T-cell (primary cell): ENCODE measurements at regions not wholly inside any gene's neighbourhood (a gene's known extent, or its start where the extent isn't known, plus 50 kb on each side); places are given as distances from the start of the nearest gene placed in this dataset.

Experiments used
- ATAC-seq, 4 experiments: fragments of 200-7000 bp in 3 of 4; fragments of 150-1000 bp in 1 of 4; cut with Tn5 transposase; replicated peaks in 1 of 4; 1 replicate in 3 of 4; 2 replicates in 1 of 4; pipeline ENCODE4 v1.10.0; 2021; ENCODE audit warnings: moderate library complexity in 3 of 4, mild to moderate bottlenecking in 2 of 4, moderate number of reproducible peaks in 1 of 4
- CTCF ChIA-PET, 2 donors: fragments of 300-600 bp; sonication (Branson Sonifier 250); formaldehyde crosslinking; loops; one replicate each; lab custom pipeline; 2022; ENCODE audit warnings: antibody characterized with exemption in 2 of 2; lab: Charles Lee
- POLR2A ChIA-PET, 2 donors: fragments of 300-600 bp; sonication (Branson Sonifier 250); formaldehyde crosslinking; loops; one replicate each; lab custom pipeline; 2022; ENCODE audit warnings: antibody characterized with exemption in 2 of 2; lab: Charles Lee
- DNase-seq, 35 experiments: peaks; one replicate each; pipeline versions ENCODE4 v3.0.0 to v3.0.0-alpha.2; 2013 to 2023
- H3K27ac ChIP-seq: one replicate; pipeline ENCODE4 v1.5.1; 2013; ENCODE audit warnings: low read length
- H3K27me3 ChIP-seq, 2 experiments: replicated peaks in 1 of 2; 1 replicate in 1 of 2; 2 replicates in 1 of 2; pipeline versions ENCODE4 v1.6.1 to v1.7.0; 2013; ENCODE audit warnings: low read length in 1 of 2, mixed read lengths in 1 of 2; ENCODE audit not compliant: control insufficient read depth in 2 of 2, insufficient read depth in 2 of 2; ENCODE audit errors: extremely low read depth in 1 of 2
- H3K36me3 ChIP-seq, 2 donors: 1 replicate in 1 of 2; 2 replicates in 1 of 2; pipeline versions ENCODE4 v1.6.1 to v1.7.0; 2013; ENCODE audit warnings: low read length in 1 of 2; ENCODE audit not compliant: control insufficient read depth in 2 of 2, insufficient read depth in 1 of 2; ENCODE audit errors: extremely low read depth in 1 of 2
- H3K4me1 ChIP-seq, 2 experiments: 1 replicate in 1 of 2; 2 replicates in 1 of 2; pipeline versions ENCODE4 v1.6.1 to v1.7.0; 2013; ENCODE audit warnings: low read length in 2 of 2, mixed read lengths in 1 of 2; ENCODE audit not compliant: insufficient read depth in 2 of 2, control insufficient read depth in 1 of 2; ENCODE audit errors: extremely low read depth in 1 of 2
- H3K4me3 ChIP-seq, 2 donors: 1 replicate in 1 of 2; 2 replicates in 1 of 2; pipeline versions ENCODE4 v1.5.1 to v1.7.0; 2013; ENCODE audit warnings: mild to moderate bottlenecking in 2 of 2, low read length in 1 of 2, moderate library complexity in 1 of 2; ENCODE audit not compliant: control insufficient read depth in 1 of 2; ENCODE audit errors: extremely low read depth in 1 of 2
- H3K9me3 ChIP-seq: 2 replicates; pipeline ENCODE4 v1.7.0; 2013
- H3K27ac Mint-ChIP-seq, 2 donors: one replicate each; pipeline ENCODE4 v1.8.0; 2020 to 2021; ENCODE audit warnings: mild to moderate bottlenecking in 2 of 2, mixed read lengths in 2 of 2
- H3K27me3 Mint-ChIP-seq, 2 donors: one replicate each; pipeline ENCODE4 v1.8.0; 2021 to 2022; ENCODE audit warnings: mixed read lengths in 2 of 2
- H3K36me3 Mint-ChIP-seq: one replicate; pipeline ENCODE4 v1.8.0; 2021; ENCODE audit warnings: mixed read lengths
- H3K4me1 Mint-ChIP-seq, 3 donors: one replicate each; pipeline ENCODE4 v1.8.0; 2020 to 2022; ENCODE audit warnings: mixed read lengths in 3 of 3, mild to moderate bottlenecking in 1 of 3
- H3K4me3 Mint-ChIP-seq, 3 donors: one replicate each; pipeline ENCODE4 v1.8.0; 2020 to 2022; ENCODE audit warnings: mild to moderate bottlenecking in 3 of 3, mixed read lengths in 3 of 3, moderate library complexity in 3 of 3
- H3K9me3 Mint-ChIP-seq, 3 donors: one replicate each; pipeline ENCODE4 v1.8.0; 2020 to 2022; ENCODE audit warnings: mixed read lengths in 3 of 3
- WGBS: methylation state at CpG from one replicate; pipeline ENCODE4 v1.1.5; 2013; ENCODE audit warnings: missing lambda C conversion rate; ENCODE audit not compliant: insufficient coverage; 5-methylcytosine and 5-hydroxymethylcytosine counted together

DNA sequence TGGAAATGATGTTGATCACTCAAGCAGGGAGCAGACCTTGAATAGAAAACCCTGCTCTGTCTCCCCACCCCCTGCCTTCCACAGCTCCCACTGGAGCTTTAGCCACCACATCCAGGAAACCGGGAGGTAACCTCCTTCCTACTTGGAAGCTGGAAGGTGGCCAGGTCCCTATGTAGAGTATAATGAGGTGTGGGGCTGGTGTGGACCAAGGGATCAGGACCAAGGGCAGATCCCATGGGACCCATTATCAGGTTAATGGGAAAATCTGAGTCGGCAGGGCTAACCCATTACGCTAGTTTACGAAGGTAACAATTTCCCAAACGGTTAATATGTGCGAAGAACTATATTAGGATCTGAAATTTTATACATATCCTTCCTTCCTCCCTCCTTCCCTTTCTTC is 321.9 kb downstream of the MIAT start:
- no peak for DNase-seq
- CTCF ChIA-PET, result no interaction called here
- H3K9me3 ChIP-seq, result no peaks in the 10 kb centered on the region

DNA sequence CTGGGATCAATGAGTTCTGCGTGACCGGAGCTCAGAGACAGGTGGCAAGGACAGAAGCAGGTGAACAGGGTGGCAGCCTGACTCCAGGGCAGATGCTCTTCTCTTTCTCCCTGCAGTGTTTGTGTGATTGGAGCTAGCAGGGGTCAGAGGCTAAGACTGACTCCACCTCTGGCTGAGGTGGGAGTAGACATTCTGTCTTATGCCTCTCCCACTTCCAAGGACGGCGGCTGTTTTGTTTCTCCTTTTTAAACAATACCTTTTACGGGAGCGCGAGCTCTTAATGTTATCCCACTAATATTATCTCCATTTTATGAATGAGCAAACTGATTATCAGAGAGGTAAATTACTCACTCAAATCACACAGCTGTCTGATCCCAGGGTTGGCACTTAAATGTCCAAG is 323.7 kb downstream of the MIAT start:
- Histone ChIP-seq H3K36me3 (no peaks in the 10 kb centered on the region), H3K27ac (no peak overlapping the region), H3K4me1 (no peaks in the 10 kb centered on the region), H3K4me3 (no peak overlapping the region), H3K27me3 (peaks cover 3 to 4% of the 10 kb centered on the region in 2 experiments), H3K9me3 (no peaks in the 10 kb centered on the region)
- no peak for DNase-seq
- CTCF ChIA-PET, result no interaction called here
- Mint-ChIP-seq H3K4me1 (no peaks in the 10 kb centered on the region), H3K27ac (no peak overlapping the region), H3K27me3 (peaks cover 3 to 18% of the 10 kb centered on the region in 2 donors), H3K36me3 (no peaks in the 10 kb centered on the region), H3K4me3 (no peak overlapping the region), H3K9me3 (no peaks in the 10 kb centered on the region)
- POLR2A ChIA-PET, result no interaction called here
- WGBS, result 100% methylated on average over 2 of the region's 7 CpGs
- no peak for ATAC-seq

More for the DNA sequence above, 321.9 kb downstream of the MIAT start:
- no peaks in the 10 kb centered on the region for H3K9me3 Mint-ChIP-seq
- 83% methylated on average over 2 of the region's 6 CpGs for WGBS
- H3K36me3 ChIP-seq, result no peaks in the 10 kb centered on the region
- H3K4me3 Mint-ChIP-seq, result no peak overlapping the region
- no peak overlapping the region for H3K4me3 ChIP-seq
- H3K27me3 Mint-ChIP-seq, result peaks cover 0 to 10% of the 10 kb centered on the region in 2 donors
- POLR2A ChIA-PET, result no interaction called here
- peaks cover 2 to 3% of the 10 kb centered on the region in 2 experiments for H3K27me3 ChIP-seq
- H3K4me1 ChIP-seq, result no peaks in the 10 kb centered on the region
- H3K36me3 Mint-ChIP-seq, result no peaks in the 10 kb centered on the region
- ATAC-seq, result no peak
- no peak overlapping the region for H3K27ac ChIP-seq
- H3K4me1 Mint-ChIP-seq, result no peaks in the 10 kb centered on the region
- no peak overlapping the region for H3K27ac Mint-ChIP-seq

DNA sequence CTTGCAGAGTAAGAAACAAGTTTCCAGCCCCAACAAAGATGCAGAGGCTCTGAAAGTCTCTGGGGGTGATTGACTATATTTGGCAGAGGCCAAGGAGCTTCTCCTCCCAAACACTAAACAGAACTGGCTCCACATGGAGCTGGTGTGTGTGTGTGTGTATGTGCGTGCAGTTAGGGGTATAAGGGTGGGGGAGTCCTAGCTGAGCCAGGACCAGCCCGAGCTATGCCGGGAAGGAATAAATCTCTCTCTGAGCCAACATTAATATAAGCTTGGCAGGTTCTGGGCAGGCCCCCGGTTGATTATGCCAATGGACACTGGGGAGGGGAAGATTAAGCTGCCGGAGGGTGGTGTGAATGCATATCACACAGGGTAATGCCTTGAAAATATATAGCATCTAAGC is 324.2 kb downstream of the MIAT start:
- 100% methylated on average over 1 of the region's 5 CpGs for WGBS
- POLR2A ChIA-PET, result no interaction called here

DNA sequence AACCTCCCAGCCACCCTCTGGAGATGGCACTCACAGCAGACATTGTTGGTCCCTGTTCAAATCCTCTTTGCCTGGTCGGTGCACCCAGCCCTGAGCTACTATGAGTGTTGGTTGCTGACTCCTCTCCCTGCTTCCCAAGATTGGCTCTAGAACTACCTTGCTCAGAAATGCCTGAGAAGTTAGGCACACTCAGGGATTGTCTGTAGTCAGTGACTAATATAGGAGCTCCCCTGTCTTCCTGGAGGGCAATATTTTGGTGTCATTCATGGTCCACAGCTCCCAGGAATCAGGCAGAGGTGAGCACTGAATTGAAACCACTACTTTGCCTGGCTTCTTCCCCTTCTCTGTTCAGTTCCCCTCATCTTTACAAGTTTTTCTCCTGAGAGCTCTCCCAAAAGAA is 325.9 kb downstream of the MIAT start:
- CTCF ChIA-PET, result no interaction called here
- no peaks in the 10 kb centered on the region for H3K4me1 Mint-ChIP-seq
- H3K9me3 Mint-ChIP-seq, result no peaks in the 10 kb centered on the region
- no peaks in the 10 kb centered on the region for H3K9me3 ChIP-seq
- no peak overlapping the region for H3K27ac ChIP-seq
- ATAC-seq (no peak), DNase-seq (no peak)
- WGBS, result no CpG with 5 or more reads among the region's 1 CpG
- H3K36me3 ChIP-seq, result no peaks in the 10 kb centered on the region
- H3K36me3 Mint-ChIP-seq, result no peaks in the 10 kb centered on the region
- peaks cover 3 to 18% of the 10 kb centered on the region in 2 donors for H3K27me3 Mint-ChIP-seq
- H3K4me3 ChIP-seq, result no peak overlapping the region
- POLR2A ChIA-PET, result no interaction called here
- H3K27me3 ChIP-seq, result peaks cover 0 to 2% of the 10 kb centered on the region in 2 experiments
- H3K4me1 ChIP-seq, result no peaks in the 10 kb centered on the region
- H3K27ac Mint-ChIP-seq, result no peak overlapping the region
- no peak overlapping the region for H3K4me3 Mint-ChIP-seq

More for the DNA sequence above, 324.2 kb downstream of the MIAT start:
- Mint-ChIP-seq H3K27me3 (peaks cover 3 to 18% of the 10 kb centered on the region in 2 donors), H3K36me3 (no peaks in the 10 kb centered on the region), H3K9me3 (no peaks in the 10 kb centered on the region), H3K4me1 (no peaks in the 10 kb centered on the region), H3K4me3 (no peak overlapping the region), H3K27ac (no peak overlapping the region)
- Histone ChIP-seq H3K4me3 (no peak overlapping the region), H3K36me3 (no peaks in the 10 kb centered on the region), H3K27me3 (peaks cover 3 to 4% of the 10 kb centered on the region in 2 experiments), H3K4me1 (no peaks in the 10 kb centered on the region), H3K9me3 (no peaks in the 10 kb centered on the region), H3K27ac (no peak overlapping the region)
- DNase-seq (no peak), ATAC-seq (no peak)
- CTCF ChIA-PET, result no interaction called here

DNA sequence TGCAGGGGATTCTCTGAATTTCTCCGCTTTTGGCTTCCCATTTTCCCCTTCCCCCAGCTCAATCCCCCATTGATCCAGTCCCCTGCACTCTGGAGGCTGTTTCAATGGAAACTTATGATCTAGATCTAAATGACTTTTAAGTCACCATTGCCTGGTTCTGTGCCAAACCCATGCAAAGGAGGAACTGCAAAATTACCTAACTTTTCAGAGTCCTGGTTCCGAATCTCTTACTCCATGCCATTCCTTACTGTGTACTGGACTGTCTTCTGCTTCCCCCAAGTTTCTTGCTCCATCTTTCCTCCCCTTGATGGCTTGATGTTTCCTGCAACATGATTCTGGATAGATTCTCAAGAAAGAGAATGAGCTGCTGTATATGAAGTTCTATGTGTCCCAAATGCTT is 327.8 kb downstream of the MIAT start:
- POLR2A ChIA-PET, result no interaction called here
- 60% methylated on average over 2 of the region's 2 CpGs for WGBS
- H3K4me1 Mint-ChIP-seq, result no peaks in the 10 kb centered on the region
- H3K36me3 Mint-ChIP-seq, result no peaks in the 10 kb centered on the region
- Histone ChIP-seq H3K36me3 (no peaks in the 10 kb centered on the region), H3K4me1 (no peaks in the 10 kb centered on the region), H3K4me3 (no peak overlapping the region), H3K9me3 (no peaks in the 10 kb centered on the region), H3K27ac (no peak overlapping the region), H3K27me3 (peaks cover 0 to 2% of the 10 kb centered on the region in 2 experiments)
- CTCF ChIA-PET, result no interaction called here
- ATAC-seq (no peak), DNase-seq (no peak)
- no peak overlapping the region for H3K27ac Mint-ChIP-seq
- H3K9me3 Mint-ChIP-seq, result no peaks in the 10 kb centered on the region
- no peak overlapping the region for H3K4me3 Mint-ChIP-seq
- H3K27me3 Mint-ChIP-seq, result peaks cover 3 to 13% of the 10 kb centered on the region in 2 donors

DNA sequence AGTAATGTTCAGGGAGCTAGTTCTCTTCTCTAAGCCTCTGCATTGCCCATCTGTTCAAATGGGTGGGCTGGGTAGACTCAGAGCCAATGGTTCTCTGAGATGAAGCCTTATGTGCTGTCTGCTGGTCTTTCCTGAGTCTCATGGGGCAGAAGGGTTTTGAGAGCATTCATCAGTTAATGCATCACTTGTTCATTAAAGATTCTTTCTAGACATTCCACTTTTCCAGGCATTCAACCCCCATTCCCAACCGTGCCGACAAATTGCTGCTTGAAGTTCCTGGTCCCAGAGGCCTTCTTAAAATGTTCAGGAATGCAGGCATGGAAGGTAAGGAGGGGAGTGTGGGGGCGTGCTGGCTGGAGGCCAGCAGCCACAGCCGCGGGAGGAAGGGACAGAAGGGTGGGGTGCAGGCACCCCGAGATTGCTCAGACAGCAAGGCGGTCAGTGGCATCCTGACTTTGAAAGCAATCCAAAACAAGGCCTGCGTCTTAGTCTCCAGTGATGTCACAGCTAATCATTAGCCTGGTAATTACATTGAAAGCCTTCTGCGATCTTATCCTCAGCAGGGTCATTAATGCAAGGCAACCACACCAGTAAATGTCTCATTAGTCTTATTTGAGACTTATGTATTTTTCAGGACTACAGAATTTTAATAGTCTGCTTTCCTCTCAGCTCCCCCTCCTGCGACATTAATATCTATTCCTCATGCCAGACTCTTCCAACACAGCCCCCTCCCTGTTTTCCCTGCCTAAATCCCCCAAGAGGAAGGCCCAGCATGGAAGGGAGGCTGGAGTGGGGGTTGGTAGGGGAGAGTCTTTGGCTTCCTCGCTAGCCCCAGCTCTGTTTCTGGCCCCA is 328.8 kb downstream of the MIAT start:
- ATAC-seq (no peak), DNase-seq (no peak)
- 57% methylated on average over 3 of the region's 11 CpGs for WGBS
- CTCF ChIA-PET, result no interaction called here
- no peaks in the 10 kb centered on the region for H3K4me1 Mint-ChIP-seq
- no peak overlapping the region for H3K27ac ChIP-seq
- H3K36me3 ChIP-seq, result no peaks in the 10 kb centered on the region
- POLR2A ChIA-PET, result no interaction called here
- no peak overlapping the region for H3K4me3 ChIP-seq
- H3K27ac Mint-ChIP-seq, result no peak overlapping the region
- H3K36me3 Mint-ChIP-seq, result no peaks in the 10 kb centered on the region
- H3K4me3 Mint-ChIP-seq, result no peak overlapping the region
- H3K4me1 ChIP-seq, result no peaks in the 10 kb centered on the region
- H3K9me3 Mint-ChIP-seq, result no peaks in the 10 kb centered on the region
- no peaks in the 10 kb centered on the region for H3K9me3 ChIP-seq
- peaks cover 3 to 13% of the 10 kb centered on the region in 2 donors for H3K27me3 Mint-ChIP-seq
- H3K27me3 ChIP-seq, result peaks cover 0 to 2% of the 10 kb centered on the region in 2 experiments
